Gastroesophageal sphincter (tissue), 3 donors: ENCODE measurements at regions not wholly inside any gene's neighbourhood (a gene's known extent, or its start where the extent isn't known, plus 50 kb on each side); places are given as distances from the start of the nearest gene placed in this dataset.

Experiments
- CTCF ChIP-seq, 4 experiments: fragments of 200-600 bp in 2 of 4; fragments of 450-650 bp in 2 of 4; sonication (generic) in 1 of 4; IDR thresholded peaks; one replicate each; pipeline ENCODE4 v1.5.1; 2017 to 2019; ENCODE audit warnings: antibody characterized with exemption in 4 of 4, mild to moderate bottlenecking in 2 of 4, moderate library complexity in 2 of 4
- POLR2A ChIP-seq, 2 donors: fragments of 450-650 bp; IDR thresholded peaks; one replicate each; pipeline ENCODE4 v1.6.1; 2017; ENCODE audit warnings: antibody characterized with exemption in 2 of 2, mild to moderate bottlenecking in 2 of 2, moderate library complexity in 1 of 2

- TF ChIP-seq CTCF (IDR thresholded peaks at IDR 0.05) (no peak), POLR2A (IDR thresholded peaks at IDR 0.05) (no peak)
Measured at GRCh38 chr5:12488161-12488560, 583.9 kb upstream of the CTNND2 start.
